GM21390 (cell line): ENCODE measurements at regions not wholly inside any gene's neighbourhood (a gene's known extent, or its start where the extent isn't known, plus 50 kb on each side); places are given as distances from the start of the nearest gene placed in this dataset.

Source experiments
- ATAC-seq: cut with Tn5 transposase; IDR thresholded peaks from one replicate; pipeline ENCODE4 v1.9.1; 2021; ENCODE audit not compliant: unreplicated experiment

GRCh38 chr7:41755096-41755495, 52.2 kb upstream of the INHBA start:
- ATAC-seq: no peak

GRCh38 chr7:41754046-41754445, 51.2 kb upstream of the INHBA start:
- ATAC-seq: no peak
